IPS-NIHi7 (cell line): ENCODE measurements at regions not wholly inside any gene's neighbourhood (a gene's known extent, or its start where the extent isn't known, plus 50 kb on each side); places are given as distances from the start of the nearest gene placed in this dataset.
A peak's percentile ranks its signal among the peaks of the same experiment; 100 is the strongest.

Source experiments
- DNase-seq: peaks from one replicate; pipeline ENCODE4 v3.0.0; 2012; ENCODE audit warnings: mixed read lengths; ENCODE audit errors: extremely low spot score

DNA sequence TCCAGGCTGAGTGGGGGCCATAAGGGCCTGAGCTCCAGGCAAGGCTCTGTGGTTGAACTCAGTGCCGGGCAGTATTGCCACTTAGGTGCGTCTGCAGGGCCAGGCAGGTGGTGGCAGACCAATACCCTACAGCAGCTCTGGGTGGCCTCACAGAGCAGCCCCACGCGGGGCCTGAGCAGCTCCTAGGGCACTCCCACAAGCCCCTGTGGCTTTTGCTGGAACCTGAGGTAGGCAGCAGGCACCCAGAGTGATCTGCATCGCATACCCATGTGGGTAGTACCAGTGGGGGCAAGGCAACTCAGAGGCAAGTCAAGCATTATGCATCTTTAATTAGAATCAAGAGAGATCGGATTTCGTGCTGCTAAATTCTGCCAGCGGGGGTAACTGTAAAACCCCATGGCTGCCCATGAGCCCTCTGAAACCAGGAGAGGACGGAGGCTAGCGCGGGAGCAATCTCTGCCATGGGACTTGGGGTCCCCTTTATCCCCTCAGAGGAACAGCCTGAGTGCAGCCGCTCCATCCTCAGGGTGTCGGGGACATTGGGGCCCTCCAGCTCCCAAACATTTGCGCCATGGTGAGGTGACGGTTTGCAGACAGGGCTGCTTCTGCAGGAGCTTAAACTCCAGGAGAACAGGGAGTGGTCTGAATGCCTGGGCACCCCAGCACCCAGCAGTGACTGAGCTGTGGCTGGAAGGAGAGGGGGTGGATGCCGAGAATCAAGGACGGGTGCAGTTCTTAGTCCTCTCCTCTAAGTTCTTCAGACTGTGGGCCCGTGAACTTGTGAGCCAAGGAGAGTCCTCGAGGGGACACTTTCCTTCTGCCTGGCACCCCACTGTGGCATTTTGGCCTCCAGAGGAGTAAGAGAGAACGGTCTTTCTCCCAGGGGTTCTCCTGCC, 62.4 kb upstream of the PCSK6 start:
- DNase-seq: no peak

DNA sequence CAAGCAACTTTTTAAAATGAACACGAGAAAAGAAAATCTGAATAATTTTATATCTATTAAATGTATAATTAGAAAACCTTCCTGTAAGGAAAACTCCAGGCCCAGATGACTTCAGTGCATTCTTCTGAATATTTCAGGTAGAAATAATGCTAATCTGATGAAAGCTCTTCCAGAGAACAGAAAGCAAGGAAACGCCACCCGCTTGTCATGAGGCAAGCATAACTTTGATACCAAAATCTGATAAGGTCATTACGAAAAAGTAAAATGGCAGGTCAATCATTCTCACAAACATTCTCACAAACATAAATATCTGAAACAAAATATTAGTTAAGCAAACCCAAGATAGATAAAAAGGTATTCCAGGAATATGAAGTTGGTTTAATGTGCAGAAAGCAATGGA, 60.6 kb upstream of the PCSK6 start:
- no peak for DNase-seq

DNA sequence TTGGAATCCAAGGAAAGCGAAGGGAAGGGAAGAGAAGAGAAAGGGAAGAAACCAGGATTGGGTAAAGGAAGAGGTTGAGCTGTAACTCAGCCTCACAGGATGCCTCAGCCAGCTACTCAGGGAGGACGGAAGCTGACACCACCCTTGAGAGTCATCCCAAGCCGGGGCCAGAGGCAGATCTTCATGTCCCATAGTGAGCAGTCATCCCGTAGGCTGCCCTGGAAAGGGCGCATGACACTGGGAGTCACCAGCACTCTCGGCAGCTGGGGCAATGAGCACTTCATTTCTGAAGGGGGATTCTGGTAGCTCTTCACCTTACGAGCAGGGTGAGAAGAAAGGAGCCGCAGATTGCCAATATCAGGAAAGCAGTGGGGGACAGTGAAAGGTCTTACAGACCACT, 60.1 kb upstream of the PCSK6 start:
- DNase-seq: peak; percentile 42

DNA sequence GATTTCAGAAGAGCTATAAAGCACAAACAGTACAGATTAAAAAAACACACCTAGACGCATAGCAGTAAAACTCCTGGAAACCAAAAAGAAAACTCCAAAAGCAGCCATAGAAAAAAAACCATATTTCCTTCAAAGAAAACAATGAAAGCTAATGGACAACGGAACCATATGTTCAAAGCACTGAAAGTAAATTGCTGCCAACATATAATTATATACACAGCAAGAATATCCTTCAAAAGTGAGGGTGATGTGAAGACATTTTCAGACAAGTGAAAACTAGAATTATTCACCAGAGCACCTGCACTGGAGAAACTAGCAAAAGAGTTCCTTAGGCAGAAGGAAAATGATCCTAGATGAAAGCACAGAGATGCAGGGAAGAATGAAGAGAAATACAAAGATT, 58.2 kb upstream of the PCSK6 start:
- DNase-seq: no peak

DNA sequence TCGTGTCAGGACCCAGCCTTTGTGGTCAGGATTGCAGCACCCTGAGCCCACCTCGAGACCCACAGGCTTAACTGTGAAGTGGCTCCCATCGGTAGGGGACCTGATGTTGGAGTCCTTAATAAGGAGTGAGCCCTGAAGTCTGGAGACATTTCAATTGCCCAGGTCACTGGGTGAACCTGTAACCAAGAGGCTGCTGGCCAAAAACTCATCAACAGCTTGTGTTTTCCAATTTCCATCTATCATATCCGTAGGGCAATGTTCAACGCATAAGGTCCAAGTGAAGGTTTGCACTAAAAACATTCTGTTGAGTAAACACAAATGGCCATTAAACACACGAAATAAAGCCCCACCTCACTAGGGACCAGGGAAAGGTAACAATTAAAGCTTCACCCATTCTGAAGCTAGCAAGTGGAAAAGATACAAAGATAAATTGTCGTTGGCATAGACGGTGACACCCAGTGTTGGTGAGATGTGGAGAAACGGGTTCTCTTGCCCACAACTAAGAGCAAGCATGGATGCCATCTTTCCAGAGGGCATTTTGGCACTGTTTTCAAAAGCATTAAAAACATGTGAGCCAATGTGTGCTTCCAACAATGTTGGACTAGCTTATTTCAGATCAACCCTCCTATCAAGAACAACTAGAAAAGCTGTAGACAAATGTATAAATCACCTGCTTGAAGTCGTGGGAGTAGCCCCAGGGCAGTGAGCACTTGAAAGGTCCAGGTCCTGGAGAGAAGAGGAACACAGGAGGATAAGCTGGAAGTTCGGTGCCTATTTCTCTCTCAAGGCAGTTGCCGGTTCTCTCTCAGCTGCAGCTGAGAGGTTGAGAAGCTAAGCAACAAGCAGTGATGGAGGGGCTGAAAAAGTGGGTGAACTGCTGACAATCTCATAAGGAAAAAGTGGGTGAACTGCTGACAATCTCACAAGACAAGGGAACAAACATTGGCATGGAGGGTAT, 56.3 kb upstream of the PCSK6 start:
- DNase-seq: no peak

DNA sequence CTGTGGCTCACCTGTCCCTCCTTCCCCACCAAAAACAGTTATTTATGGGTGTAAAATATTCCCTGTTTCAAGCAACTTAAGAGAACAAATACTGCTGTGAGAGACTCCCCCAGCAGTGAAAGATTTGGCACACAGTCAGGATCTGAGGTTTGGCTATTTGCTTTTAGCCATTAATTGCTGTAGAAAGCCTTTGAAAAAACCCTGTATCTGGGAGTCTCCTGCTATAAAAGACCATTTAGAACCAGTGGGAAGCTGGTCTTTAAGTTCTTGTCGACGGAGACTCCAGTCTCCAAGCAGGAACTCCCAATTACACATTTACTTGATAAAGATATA, 55.1 kb upstream of the PCSK6 start:
- no peak for DNase-seq

DNA sequence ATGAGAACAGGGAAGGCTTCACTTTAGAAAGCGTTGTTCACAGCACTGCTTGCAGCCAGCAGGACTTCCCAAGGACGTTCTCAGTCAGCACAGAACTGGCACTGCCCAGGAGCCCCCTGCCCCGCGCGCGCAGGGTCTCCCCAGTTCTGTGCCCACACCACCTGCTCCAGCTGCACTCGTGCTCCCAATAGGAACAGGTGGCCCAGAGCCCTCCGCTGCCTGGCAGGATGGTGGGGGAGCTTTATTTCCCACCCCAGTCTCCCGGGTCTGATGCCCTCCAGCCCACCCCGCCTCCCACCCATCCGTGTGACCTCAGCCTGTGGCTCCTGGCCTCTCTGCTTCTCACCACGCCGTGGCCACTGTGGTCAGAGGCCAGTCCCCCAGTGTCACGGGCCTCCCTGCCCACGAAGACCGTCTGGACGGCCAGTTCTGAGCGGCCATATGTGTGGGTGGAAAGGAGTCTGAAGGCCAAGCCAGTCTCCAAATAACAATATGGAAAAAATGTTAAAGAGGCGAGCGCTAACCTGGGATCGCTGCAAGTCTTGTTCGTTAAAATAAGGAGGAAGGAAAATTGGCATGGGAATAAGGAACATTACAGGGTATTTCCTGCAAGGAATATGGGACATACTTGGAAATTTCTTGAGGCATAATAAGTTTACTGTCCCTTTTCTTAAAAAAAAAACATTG, 54.6 kb upstream of the PCSK6 start:
- DNase-seq: no peak

DNA sequence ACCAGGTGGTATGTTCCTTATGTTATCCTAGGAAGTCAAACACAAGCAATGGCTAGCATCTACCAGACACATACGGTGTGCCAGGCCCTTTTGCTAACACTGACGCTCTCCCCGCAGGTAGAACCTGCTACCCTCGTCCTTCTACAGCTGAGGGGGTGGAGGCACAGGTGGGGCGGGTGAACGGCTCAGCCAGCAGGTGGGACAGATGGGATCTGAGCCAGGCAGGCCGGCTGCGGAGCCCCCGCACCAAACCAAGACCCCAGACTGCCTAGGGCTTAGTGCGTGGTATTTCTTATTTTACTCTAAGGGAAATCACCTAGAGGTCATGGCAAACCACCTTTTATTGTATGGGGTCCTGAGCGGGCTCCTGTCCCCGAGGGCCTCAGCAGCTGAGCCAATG, 53.9 kb upstream of the PCSK6 start:
- DNase-seq: no peak

DNA sequence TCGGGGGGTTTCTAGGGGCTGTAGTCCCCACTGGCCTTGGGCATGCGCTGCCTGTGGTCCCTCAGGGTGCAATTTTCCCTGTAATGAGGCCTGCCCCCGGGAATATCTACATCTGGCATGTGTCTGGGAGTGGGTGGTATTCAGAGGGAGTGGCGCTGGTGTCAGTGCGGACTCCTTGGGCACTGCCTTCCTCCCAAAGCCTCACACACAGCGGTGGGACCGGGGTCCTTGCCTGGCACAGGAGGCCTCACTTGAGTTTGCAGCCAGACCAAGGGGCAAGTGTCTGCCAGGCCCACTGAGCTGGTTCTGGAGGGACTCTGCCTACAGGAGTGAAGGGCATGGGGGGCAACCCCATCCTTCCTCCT, 53.5 kb upstream of the PCSK6 start:
- DNase-seq: no peak

DNA sequence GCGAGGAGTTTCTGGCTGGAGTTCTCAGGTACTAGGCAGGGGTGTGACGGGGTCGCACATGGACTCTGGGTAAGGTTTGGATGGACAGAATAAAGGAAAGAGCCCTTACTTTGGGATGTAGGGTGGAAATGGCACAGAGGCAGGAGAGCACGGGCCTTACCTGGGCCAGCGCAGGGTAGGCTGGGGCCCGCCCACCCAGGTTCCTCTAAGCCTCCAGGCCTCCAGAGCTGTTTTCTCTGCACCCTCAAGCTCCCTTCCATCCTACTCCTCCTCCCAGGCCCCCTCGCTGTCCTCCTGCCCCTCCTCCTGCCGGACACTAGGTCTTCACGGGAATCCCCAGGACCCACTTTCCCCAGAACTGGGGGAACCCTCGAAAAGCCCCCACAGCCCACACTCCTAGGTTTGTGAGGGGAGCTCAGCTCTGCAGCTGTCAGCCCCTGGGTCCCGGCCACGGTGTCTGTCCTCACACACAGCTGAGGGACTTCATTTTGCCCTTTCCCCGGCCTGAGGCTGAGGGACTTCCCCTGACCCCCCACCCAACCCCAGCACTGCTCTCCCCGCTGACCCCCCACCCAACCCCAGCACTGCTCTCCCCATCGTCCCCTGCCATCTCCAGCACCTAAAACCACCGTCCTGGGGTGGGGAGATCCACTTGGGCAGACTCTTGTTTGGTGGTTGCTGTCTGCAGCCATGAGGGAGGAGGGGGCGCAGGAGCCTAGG, 53.0 kb upstream of the PCSK6 start:
- no peak for DNase-seq

DNA sequence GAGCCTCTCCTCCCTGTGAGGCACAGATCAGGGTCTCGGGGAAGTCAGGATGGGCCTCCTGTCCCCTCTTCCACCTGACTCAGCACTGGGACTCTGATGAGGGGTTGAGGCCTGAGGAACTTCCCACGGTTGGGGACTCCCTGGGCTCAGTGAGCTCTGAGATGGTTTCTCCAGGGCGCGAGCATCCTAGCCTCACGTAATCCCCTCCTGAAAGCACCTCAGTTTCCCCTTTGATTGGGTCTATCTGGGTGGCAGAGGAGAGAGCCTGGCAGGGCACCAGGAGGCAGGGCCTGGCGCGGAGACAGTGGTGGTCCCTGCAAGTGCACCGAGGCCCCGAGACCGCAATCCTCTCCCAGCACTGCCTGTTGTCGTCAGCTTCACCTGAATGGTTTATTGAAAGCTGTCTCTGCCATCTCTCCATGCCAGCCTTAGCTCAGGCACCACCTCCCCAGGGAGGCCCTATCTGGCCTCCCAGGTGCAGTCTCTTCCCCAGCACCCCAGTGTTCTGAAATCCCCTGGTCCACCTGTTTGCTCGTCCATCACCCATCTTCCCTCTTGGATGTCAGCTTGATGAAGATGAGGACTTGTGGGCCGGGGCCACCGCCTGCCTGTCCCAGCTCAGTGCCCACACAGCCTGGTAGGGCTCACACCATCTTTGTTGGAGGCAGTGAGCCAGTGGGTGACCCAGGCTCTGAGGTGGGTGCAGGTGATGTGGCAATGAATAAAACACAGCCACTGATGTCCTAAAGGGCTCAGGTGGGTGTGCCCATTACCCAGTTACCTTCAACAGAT, 52.2 kb upstream of the PCSK6 start:
- DNase-seq: no peak

DNA sequence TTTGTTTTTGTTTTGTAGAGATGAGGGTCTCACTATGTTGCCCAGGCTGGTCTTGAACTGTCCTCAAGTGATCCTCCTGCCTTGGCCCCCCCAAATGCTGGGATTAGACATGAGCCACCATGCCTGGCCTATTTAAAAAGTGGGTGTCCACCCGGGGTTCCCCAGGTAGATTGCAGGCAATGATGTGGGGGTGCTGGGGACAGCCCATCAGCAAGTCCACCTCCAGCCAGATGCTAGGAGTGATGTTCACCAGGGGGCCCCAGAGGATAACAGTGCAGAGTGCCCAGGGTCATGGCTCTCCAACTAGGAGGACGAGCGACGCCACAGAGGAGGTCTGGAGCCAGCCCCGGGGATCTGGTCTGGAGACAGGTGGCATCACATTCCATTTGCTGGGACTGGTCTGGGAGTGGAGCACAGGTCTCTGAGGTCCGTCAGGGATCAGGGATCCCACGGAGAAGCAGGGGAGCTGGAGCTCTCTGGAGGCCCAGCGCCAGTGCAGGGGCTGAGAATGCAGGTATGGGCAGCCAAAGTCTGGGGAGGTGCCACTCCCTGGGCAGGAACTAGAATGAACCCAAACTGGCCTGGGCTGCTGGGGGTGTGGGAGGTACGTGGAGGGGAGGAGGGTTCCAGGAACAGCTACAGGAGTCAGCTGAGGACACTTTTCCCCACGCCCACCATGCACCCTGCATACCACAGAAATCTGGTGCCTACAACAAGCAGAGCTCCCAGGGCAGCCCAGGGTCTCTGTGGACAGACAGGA, 51.2 kb upstream of the PCSK6 start:
- DNase-seq: no peak

DNA sequence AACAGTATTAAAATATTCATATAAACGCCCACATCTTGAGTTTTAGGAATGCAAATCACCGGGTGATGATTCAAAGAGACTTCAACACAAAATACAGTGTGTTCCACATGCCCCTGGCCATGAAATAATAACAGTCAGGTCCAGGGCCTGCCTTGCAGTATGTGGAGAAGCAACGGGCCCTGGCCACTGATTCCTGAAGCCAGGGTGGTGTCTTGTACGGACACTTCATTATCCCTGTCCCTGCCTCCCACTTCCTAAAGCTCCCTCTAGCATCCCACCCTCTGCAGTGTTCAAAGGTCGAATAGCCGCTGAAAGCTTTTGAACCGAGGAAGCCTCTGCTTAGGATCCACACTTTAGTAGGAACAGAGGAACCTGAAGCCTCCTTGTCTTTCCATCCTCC, 50.4 kb upstream of the PCSK6 start:
- DNase-seq: no peak

DNA sequence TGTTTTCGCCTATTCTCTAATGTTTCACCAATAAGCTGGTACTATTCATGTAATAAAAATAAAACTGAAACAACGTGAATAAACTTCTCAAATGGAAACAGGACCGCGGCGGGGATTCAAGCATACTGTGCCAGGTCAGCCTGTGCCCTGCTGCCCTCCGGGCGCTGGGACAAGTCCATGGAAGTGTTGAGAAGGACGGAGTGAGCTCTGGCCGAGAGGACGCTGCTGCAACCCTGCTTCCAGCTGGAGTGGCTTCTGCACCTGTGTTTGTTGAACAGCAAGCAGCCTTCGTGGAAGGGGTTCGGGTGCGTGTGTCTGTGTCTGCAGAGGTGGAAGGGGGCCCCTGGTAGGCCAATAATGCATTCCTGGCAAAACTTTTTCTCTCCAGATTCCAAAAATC, 50.0 kb upstream of the PCSK6 start:
- DNase-seq: no peak
